ENCODE measurements at regions not wholly inside any gene's neighbourhood (a gene's known extent, or its start where the extent isn't known, plus 50 kb on each side); places are given as distances from the start of the nearest gene placed in this dataset.
A peak's percentile ranks its signal among the peaks of the same experiment; 100 is the strongest.

DNA sequence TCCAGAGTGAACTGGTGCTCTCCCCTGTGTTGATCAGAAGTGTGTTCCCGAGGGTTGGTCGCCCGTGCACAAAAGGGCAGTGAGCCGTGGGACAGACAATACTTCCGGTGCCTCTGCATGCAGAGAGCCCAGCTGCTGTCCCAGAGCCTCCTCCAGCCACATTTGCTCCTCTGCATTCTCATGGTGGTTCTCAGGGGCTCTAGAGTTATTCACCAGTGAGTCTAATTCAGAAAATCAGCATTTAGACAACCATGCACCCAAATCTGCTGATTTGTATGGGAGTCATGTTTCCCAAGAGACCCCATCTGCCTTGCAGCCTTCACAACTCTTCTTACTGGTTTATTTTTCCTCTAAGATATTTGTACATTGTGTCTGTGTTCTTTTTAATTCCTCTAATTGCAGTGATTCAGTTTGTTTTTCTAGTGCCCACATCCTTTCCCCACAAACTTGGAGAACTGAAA is 107.0 kb upstream of the SPRED1 start (continued):
- TF ChIP-seq GATA2 (CRISPR knock-in tag; IDR thresholded peaks at IDR 0.05) (no peak), ELF1 (IDR thresholded peaks at IDR 0.05) (no peak), TAF1 (IDR thresholded peaks at IDR 0.05; ENCODE audit: borderline replicate concordance, low read depth, low read length) (no peak), POLR2AphosphoS5 (IDR thresholded peaks at IDR 0.05; ENCODE audit: low read depth, low read length) (no peak), TEAD4 (IDR thresholded peaks at IDR 0.05; ENCODE audit: borderline replicate concordance, insufficient read depth) (no peak), RAD21 (IDR thresholded peaks at IDR 0.05; ENCODE audit: low read length) (no peak)

DNA sequence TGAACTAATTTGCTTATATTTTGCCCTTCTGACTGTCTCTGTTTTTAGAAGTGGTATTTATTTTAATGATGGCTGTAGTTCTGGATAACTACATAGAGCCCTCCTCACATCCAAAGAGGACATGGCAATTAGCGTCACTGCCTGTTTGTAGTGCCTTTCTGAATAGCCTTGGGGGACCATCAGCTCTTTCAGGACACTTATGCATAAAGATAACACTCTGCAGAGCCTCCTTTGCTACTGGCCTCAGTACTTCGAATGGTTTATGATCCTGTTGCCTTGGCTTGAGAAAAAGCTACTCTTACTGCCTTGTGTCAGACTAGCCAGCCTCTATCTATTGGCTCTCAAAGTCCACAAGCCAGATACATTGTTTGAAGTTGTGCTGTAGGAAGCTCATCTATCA is 105.4 kb upstream of the SPRED1 start:
- CTCF ChIA-PET = interaction anchor here (1.4 kb wide), 1 partner anchor 365 kb away, joined by 4 read pairs; no protein-coding TSS in a partner anchor
- Histone ChIP-seq H3K4me3 (ENCODE audit: low read depth in 2 of 2, low read length in 1 of 2) (no peak overlapping the region), H3F3A (replicated peaks; ENCODE audit: insufficient read depth) (no peaks in the 10 kb centered on the region), H3K79me2 (ENCODE audit: insufficient read depth) (no peaks in the 10 kb centered on the region), H3K4me1 (ENCODE audit: control insufficient read depth in 1 of 2, insufficient read depth in 2 of 2, low read depth in 1 of 2, low read length in 1 of 2) (no peaks in the 10 kb centered on the region), H3K27ac (ENCODE audit: low read depth in 2 of 2, low read length in 1 of 2) (no peak overlapping the region), H3K9ac (no peak overlapping the region), H3K36me3 (replicated peaks in 1 of 2; ENCODE audit: control insufficient read depth in 1 of 2, insufficient read depth in 2 of 2, low read length in 1 of 2) (no peaks in the 10 kb centered on the region), H3K9me2 (no peaks in the 10 kb centered on the region), H3K9me3 (no peaks in the 10 kb centered on the region), H3K4me2 (no peak overlapping the region), H2AFZ (ENCODE audit: low read depth) (no peak overlapping the region), H4K20me1 (ENCODE audit: insufficient read depth) (no peaks in the 10 kb centered on the region), H3K27me3 (ENCODE audit: insufficient read depth) (no peaks in the 10 kb centered on the region)
- 39% methylated on average over 2 of the region's 2 CpGs for WGBS (ENCODE audit: low lambda C conversion rate)
- POLR2A ChIA-PET = no interaction called here
- TF ChIP-seq ZBTB33 (IDR thresholded peaks at IDR 0.05; ENCODE audit: borderline replicate concordance, low read depth) (no peak), SIN3A (IDR thresholded peaks at IDR 0.05; ENCODE audit: borderline replicate concordance, low read depth, low read length) (no peak), RXRA (IDR thresholded peaks at IDR 0.05; ENCODE audit: borderline replicate concordance, low read depth) (no peak), FOXJ3 (CRISPR knock-in tag; IDR thresholded peaks at IDR 0.05) (no peak), YY1 (IDR thresholded peaks at IDR 0.05; ENCODE audit: low read depth) (no peak), TEAD4 (IDR thresholded peaks at IDR 0.05; ENCODE audit: borderline replicate concordance, insufficient read depth) (no peak), RAD21 (IDR thresholded peaks at IDR 0.05; ENCODE audit: low read length) (no peak), NRF1 (IDR thresholded peaks at IDR 0.05; ENCODE audit: low read depth, low read length) (no peak), FOXM1 (IDR thresholded peaks at IDR 0.05; ENCODE audit: low read depth) (no peak), MAX (IDR thresholded peaks at IDR 0.05; ENCODE audit: low read depth) (no peak), REST (IDR thresholded peaks at IDR 0.05; ENCODE audit: low read depth, low read length) (no peak), JUND (IDR thresholded peaks at IDR 0.05) (no peak), GATA2 (CRISPR knock-in tag; IDR thresholded peaks at IDR 0.05) (no peak), POLR2AphosphoS5 (IDR thresholded peaks at IDR 0.05; ENCODE audit: low read depth, low read length) (no peak), SMC3 (IDR thresholded peaks at IDR 0.05; ENCODE audit: low read depth, low read length) (no peak)
- TF ChIP-seq, protein P1, sequence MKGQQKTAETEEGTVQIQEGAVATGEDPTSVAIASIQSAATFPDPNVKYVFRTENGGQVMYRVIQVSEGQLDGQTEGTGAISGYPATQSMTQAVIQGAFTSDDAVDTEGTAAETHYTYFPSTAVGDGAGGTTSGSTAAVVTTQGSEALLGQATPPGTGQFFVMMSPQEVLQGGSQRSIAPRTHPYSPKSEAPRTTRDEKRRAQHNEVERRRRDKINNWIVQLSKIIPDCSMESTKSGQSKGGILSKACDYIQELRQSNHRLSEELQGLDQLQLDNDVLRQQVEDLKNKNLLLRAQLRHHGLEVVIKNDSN (IDR thresholded peaks at IDR 0.05; ENCODE audit: borderline replicate concordance, low read depth) = no peak
- DNase-seq = peak; percentile 8

Data from SK-N-SH (cell line).